ENCODE measurements at regions not wholly inside any gene's neighbourhood (a gene's known extent, or its start where the extent isn't known, plus 50 kb on each side); places are given as distances from the start of the nearest gene placed in this dataset.
"Not testable (repeated sequence)": the region's sequence is repeated elsewhere in the genome, so short reads cannot be mapped to it uniquely, and the experiment has no call there.

DNA sequence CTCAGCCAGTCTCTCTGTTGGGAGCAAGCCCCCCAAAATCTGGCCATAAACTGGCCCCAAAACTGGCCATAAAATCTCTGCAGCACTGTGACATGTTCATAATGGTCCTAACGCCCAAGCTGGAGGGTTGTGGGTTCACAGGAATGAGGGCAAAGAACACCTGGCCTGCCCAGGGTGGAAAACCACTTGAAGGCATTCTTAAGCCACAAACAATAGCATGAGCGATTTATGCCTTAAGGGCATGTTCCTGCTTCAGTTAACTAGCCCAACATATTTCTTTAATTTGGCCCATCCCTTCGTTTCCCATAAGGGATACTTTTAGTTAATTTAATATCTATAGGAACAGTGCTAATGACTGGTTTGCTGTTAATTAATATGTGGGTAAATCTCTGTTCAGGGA lies 205.8 kb downstream of the ALG10 start:
- not testable (repeated sequence) for DNase-seq

DNA sequence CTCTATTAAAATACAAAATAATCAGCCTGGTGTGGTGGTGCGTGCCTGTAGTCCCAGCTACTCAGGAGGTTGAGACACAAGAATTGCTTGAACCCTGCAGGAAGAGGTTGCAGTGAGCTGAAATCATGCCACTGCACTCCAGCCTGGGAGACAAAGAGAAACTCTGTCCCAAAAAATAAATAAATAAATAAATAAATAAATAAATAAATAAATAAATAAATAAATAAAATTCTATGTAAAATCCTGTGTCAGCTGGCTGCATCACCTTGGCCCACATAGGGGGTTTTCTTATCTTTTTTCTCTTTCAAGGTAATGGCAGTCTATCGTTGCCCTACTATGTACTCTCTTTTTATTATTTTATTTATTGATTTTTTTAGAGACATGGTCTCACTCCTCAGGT lies 206.7 kb downstream of the ALG10 start:
- DNase-seq: not testable (repeated sequence)

DNA sequence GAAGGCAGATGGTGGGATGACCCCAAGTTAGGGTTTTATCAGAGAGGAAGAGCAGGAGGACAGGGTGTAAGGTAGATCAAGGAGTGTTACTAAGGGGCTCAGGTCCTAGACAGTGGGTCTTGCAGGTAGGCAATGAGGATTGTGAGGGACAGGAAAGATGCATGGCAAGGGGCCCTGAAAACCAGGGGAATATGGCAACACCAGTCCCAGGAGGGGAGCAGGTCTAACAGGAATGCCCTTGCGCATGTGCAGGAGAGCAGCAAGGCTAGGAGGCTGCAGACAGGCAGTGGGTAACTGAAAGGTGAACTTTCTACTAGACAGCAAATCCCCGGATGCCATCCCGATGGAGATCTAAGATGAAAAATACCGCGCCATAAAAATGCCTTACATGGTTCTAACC lies 211.3 kb downstream of the ALG10 start:
- no peak for DNase-seq

DNA sequence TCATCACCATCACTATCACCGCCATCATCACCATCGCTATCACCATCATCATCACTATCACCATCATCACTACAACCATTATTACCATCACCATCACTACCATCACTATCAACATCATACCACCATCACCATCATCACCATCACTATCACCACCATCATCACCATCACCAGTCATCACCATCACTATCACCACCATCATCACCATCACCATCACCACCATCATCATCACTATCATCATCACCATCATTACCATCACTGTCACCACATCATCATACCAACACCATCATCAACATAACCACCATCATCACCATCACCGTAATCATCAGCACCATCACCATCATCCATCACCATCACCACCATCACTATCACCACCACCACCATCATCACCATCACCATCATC lies 213.8 kb downstream of the ALG10 start:
- DNase-seq: no peak

DNA sequence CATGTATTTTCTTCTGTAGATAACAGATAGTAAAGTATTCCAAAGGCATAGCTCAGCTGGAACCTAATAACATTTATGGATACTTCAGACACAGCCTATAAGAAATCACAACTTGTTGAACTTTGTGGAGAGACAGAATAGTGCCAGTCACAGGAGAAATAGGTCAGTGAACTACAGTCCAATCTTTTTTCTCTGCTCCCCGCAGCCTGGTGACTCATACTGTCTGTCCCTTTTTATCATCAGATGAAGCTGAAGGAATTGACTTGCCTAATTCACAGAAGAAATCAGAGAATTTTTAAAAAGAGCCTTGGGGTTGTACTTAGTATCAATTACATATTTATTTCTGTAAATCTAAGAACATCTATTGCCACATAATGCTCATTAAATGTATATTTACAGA lies 222.3 kb downstream of the ALG10 start:
- DNase-seq: no peak

DNA sequence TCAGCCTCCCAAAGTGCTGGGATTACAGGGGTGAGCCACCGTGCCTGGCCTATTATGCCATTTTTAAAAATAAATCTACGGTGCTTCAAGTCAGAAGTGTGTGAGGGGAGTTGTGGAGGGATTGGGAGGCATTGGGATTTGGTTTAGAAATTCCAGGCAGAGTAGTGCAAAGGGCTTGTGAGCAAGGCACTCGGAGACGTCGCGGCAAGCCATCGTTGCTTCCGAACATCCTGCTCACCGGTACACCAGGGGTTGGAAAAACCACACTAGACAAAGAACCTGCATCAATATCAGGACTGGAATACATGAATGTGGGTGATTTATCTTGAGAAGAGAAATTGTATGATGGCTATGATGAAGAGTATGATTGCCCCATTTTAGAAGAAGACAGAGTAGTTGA lies 227.0 kb downstream of the ALG10 start:
- DNase-seq: no peak

DNA sequence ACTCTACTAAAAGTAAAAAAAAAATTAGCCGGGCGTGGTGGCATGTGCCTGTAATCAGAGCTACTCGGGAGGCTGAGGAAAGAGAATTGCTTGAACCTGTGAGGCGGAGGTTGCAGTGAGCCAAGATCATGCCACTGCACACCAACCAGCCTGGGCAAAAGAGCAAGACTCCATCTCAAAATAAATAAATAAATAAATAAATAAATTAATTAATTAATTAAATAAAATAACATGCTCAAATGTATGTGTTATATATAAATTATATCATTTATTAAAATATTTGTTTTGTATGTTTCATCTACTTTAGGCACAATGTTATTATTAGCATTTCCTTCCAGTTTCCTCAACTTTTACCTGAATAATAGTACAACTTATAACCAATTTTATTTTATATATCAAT lies 229.6 kb downstream of the ALG10 start:
- DNase-seq: not testable (repeated sequence)

DNA sequence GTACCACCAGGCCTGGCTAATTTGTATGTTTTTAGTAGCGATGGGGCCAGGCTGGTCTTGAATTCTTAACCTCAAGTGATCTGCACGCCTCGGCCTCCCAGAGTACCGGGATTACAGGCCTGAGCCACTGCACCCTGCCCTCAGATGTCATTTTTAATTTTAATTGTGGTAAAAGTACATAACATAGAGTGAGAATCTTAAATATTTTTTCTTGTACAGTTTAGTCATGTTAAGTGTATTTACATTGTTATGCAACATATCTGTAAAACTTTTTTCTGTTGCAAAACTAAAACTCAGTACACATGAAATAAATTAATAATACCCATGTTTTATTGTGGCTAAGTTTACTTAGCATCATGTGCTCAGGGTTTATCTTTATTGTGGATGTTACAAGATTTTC lies 231.4 kb downstream of the ALG10 start:
- DNase-seq: no peak

DNA sequence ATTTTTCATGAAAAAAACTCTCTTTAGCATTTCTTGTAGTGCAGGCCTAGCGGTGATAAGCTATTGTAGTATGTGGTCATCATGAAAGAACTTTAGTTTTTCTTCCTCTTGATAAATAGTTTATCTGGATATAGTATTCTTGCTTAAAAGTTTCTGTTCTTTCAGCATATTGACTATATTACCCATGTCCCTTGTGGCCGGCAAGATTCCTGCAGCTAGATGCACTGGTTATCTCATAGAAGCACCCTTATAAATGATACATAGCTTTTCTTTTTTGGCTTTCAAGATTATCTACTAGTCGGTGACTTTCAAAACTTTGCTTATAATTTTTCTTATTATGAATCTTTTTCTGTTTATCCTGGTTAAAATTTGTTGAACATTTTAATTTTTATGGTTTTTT lies 234.8 kb downstream of the ALG10 start:
- no peak for DNase-seq

DNA sequence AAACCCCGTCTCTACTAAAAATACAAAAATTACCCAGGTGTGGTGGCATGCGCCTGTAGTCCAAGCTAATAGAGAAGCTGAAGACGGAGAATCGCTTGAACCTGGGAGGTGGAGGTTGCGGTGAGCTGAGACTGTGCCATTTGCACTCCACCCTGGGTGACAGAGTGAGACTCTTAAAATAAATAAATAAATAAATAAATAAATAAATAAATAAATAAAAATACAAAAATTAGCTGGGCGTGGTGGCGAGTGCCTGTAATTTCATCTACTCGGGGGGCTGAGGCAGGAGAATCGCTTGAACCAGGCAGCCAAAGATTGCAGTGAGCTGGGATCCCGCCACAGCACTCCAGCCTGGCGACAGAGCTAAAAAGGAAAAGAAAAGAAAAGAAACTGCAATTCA lies 239.8 kb downstream of the ALG10 start:
- not testable (repeated sequence) for DNase-seq

DNA sequence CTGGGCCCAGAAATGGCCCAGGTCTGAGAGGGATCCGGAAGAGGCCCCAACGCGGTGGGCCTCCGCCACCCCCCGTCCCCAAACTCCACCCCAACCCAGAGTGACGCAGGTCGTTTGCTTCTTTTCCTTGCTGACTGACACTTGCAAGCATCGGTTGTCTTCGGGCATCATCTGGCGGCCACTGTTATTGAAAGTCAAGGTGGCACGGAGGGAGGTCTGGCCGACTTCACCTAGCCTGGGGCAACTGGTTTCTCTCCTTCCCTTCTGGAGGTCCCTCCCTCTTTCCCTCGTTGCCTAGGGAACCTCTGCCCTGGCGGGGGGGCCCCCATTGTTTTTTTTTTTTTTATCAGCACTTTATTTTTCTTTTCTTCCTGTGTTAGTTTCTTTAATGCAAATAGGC lies 241.8 kb downstream of the ALG10 start:
- no peak for DNase-seq

DNA sequence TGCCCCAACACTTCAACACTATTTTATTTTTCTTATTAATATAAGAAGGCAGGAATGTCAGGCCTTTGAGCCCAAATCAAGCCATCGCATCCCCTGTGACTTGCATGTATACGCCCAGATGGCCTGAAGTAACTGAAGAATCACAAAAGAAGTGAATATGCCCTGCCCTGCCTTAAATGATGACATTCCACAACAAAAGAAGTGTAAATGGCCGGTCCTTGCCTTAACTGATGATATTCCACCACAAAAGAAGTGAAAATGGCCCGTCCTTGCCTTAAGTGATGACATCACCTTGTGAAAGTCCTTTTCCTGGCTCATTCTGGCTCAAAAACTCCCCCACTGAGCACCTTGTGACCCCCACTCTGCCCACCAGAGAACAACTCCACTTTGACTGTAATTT lies 251.4 kb downstream of the ALG10 start:
- DNase-seq: not testable (repeated sequence)

DNA sequence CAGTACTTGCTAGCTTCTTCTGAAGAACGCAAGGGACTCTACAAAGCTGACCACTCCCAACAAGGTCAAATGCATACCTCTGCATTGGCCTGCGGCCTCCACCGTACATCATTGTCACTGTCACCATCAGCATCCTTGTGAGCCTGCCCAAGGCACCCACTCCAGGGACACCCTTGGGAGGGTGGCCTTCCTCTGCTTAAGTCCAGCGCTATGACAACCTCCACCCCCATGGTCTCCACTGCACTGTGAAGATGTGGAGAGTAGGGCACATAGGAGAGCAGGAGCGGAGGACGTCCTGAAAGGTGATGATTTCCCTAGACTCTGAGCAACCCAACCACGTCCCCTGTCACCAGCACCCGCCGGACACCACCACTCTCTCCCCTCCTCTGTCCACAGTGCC lies 252.8 kb downstream of the ALG10 start:
- no peak for DNase-seq

DNA sequence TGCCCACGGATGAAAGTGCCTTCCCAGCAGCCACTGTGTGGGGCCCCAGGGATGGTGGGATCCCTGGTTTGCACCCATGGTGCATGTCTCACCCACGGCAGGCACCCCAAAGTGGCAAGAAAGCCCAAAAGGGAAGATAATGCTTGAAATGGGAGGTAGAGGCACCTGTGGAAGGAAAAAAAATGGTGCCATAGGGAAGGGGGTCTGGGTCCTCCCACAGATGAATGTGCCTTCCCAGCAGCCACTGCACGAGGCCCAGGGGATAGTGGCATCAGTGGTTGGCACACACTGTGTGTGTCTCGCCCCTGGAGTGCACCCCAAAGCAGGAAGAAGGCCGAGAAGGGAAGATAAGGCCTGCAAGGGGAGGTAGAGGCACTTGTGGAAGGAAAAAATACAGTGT lies 264.2 kb downstream of the ALG10 start:
- no peak for DNase-seq

DNA sequence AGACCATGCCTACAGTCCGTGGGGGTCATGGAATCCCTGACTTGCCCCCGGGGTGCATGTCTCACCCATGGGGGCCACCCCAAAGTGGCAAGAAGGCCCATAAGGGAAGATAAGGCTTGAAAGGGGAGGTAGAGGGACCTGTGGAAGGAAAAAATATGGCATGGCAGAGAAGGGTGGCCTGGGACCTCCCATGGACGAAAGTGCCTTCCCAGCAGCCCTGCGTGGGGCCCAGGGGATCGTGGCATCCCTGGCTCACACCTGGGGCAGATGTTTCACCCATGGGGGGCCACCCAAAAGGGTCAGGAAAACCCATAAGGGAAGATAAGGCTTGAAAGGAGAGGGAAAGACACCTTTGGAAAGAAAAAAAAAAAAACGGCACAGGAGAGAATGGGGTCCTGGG lies 264.6 kb downstream of the ALG10 start:
- DNase-seq: no peak

DNA sequence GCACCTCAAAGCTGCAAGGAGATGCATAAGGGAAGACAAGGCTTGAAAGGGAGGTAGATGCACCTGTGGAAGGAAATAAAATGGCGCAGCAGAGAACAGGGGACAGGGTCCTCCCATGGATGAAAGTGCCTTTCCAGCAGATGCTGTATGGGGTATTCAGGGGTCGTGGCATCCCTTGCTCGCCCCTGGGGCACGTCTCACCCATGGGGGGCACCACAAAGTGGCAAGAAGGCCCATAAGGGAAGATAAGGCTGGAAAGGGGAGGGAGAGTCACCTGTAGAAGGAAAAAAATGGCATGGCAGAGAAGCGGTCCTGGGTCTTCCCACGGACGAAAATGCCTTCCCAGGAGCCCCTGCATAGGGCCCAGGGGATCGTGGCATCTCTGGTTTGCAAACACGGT lies 265.1 kb downstream of the ALG10 start:
- DNase-seq: no peak

DNA sequence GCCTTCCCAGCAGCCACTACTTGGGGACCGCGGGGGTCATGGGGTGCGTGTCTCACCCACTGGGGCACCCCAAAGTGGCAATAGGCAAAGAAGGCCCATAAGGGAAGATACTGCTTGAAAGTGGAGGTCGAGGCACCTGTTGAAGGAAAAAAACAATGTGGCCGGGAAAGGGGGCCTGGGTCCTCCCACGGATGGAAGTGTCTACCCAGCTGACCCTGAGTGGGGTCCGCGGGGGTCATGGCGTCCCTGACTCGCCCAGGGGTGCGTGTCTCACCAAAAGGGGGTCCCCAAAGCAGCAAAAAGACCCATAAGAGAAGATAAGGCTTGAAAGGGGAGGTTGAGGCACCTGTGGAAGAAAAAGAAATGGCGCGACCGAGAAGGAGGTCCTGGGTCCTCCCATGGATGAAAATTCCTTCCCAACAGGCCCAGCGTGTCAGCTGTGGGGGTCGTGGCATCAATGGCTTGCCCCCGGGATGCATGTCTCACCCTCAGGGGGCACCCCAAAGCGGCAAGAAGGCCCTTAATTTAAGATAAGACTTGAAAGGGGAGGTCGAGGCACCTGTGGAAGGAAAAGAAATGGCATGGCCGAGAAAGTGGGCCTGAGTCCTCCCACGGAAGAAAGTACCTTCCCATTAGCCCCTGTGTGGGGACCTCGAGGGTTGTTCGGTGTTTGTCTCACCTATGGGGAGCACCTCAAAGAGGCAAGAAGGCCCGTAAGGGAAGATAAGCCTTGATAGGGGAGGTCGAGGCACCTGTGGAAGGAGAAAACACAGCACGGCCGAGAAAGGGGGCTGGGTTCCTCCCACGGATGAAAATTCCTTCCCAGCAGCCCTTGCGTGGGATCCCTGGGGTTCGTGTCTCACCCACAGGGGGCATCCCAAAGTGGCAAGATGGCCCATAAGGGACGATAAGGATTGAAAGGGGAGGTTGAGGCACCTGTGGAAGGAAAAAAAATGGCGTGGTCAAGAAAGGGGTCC lies 266.0 kb downstream of the ALG10 start:
- DNase-seq: no peak

DNA sequence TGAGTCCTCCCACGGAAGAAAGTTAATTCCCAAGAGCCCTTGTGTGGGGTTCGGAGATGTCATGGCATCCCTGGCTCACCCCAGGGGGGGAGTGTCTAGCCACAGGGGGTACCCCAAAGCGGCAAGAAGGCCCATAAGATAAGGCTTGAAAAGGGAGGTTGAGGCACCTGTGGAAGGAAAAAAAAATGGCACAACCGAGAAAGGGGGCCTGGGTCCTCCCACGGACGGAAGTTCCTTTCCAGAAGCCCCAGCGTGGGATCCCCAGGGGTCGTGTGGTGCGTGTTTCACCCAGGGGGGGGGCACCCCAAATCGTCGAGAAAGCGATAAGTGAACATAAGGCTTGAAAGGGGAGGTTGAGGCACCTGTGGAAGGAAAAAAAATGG lies 266.7 kb downstream of the ALG10 start:
- no peak for DNase-seq

DNA sequence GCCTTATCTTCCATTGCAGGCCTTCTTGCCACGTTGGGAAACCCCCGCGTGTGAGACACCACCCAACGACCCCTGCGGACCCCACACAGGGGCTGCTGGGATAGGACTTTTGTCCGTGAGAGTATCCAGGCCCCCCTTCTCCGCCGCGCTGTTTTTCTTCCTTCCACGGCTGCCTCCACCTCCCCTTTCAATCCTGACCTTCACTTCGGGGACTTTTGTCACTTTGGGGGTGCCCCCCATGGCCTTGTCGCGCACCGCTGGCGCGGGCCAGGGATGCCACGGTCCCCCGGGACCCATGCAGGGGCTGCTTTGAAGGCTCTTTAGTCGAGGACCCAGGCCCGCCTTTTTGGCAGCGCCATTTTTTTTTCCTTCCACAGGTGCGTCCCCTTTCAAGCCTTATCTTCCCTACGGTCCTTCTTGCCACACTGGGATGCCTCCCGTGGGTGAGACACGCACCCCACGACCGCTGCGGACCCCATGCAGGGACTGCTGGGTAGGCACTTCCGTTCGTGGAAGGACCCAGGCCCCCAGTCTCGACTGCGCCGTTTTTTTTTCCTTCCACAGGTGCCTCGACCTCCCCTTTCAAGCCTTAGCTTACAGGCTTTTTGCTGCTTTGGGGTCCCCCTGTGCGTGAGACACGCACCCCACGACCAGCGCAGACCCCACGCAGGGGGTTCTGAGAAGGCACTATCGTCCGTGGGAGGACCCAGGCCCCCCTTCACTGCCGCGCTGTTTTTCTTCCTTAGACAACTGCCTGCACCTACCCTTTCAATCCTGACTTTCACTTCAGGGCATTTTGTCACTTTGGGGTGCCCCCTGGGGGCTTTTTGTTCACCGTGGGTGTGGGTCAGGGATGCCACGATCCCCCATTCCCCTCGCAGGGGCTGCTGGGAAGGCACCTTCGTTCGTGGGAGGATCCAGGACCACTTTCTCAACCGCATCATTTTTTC lies 267.4 kb downstream of the ALG10 start:
- no peak for DNase-seq

DNA sequence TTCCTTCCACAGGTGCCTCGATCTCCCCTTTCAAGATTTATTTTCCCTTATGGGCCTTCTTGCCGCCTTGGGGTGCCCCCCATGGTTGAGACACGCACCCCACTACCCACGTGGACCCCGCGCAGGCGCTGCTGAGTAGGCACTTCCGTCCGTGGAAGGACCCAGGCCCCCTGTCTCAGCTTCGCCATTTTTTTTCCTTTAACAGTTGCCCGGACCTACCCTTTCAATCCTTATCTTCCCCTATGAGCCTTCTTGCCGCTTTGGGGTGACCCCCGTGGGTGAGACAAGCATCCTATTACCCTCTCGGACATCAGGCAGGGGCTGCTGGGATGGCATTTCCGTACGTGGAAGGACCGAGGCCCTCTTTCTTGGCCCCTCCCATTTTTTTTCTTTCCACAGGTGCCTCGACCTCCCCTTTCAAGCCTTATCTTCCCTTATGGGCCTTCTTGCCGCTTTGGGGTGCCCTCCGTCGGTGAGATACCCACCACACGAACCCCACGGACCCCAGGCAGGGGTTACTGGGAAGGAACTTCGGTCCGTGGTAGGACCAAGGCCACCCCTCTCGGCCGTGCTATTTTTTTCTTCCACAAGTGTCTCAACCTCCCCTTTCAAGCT lies 268.2 kb downstream of the ALG10 start:
- no peak for DNase-seq

DNA sequence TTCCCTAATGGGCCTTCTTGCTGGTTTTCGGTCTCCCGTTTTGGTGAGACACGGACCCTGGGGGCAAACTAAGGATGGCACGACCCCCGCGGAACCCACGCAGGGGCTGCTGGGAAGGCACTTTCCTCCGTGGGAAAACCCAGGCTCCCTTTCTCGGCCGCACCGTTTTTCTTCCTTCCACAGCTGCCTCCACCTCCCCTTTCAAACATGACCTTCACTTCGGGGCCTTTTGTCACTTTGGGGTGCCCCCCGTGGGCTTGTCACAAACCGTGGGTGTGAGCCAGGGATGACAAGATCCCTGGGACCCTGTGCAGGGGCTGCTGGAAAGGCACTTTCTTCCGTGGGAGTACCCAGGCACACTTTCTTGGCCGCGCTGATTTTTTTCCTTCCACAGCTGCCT lies 268.7 kb downstream of the ALG10 start:
- DNase-seq: no peak

DNA sequence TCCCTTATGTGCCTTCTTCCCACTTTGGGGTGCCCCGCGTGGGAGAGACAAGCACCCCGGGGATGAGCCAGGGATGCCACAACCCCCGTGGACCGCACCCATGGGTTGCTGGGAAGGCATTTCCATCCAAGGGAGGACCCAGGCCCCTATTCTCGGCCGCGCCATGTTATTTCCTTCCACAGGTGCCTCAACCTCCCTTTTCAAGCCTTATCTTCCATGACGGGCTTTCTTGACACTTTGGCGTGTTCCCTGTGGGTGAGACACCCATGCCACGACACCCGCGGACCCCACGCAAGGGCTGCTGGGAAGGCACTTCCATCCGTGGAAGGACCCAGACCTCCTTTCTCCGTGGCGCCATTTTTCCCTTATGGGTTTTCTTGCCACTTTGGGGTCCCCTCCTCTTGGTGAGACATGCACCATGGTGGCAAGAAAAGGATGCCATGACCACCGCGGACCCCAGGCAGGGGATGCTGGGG lies 269.2 kb downstream of the ALG10 start:
- no peak for DNase-seq
